HEK293 (cell line): ENCODE measurements at regions not wholly inside any gene's neighbourhood (a gene's known extent, or its start where the extent isn't known, plus 50 kb on each side); places are given as distances from the start of the nearest gene placed in this dataset.

Experiments
- CTCF ChIA-PET: fragments of 350-600 bp; formaldehyde crosslinking; extraction: SDS; loops from one replicate; lab custom pipeline; 2021; ENCODE audit warnings: antibody characterized with exemption; lab: Yijun Ruan, JAX
- POLR2A ChIA-PET: fragments of 300-600 bp; formaldehyde crosslinking; extraction: SDS; loops from one replicate; lab custom pipeline; 2020; ENCODE audit warnings: antibody characterized with exemption, inconsistent platforms; lab: Yijun Ruan, JAX
- H3K27ac ChIP-seq: fragments of 200-500 bp; sonication (Bioruptor generic); 2 replicates; pipeline ENCODE4 v1.5.1; 2014; ENCODE audit warnings: low read depth, low read length, control low read depth, inconsistent platforms; ENCODE audit errors: extremely low read depth
- H3K36me3 ChIP-seq, 2 experiments: fragments of 200-500 bp in 1 of 2; sonication (Bioruptor generic) in 1 of 2; 1 replicate in 1 of 2; 2 replicates in 1 of 2; pipeline ENCODE4 v1.5.1; 2014 to 2017; ENCODE audit warnings: inconsistent platforms in 2 of 2, low read length in 2 of 2; ENCODE audit not compliant: control insufficient read depth in 2 of 2, insufficient read depth in 1 of 2
- H3K4me1 ChIP-seq: fragments of 200-500 bp; sonication (Bioruptor generic); 2 replicates; pipeline ENCODE4 v1.5.1; 2014; ENCODE audit warnings: mild to moderate bottlenecking, low read length, inconsistent platforms; ENCODE audit not compliant: control insufficient read depth, insufficient read depth
- H3K4me3 ChIP-seq: 2 replicates; pipeline ENCODE4 v1.5.1; 2011; ENCODE audit warnings: low read depth, mild to moderate bottlenecking, control low read depth, low read length, moderate library complexity
- H3K9me3 ChIP-seq: fragments of 200-500 bp; sonication (Bioruptor generic); 2 replicates; pipeline ENCODE4 v1.5.1; 2014; ENCODE audit warnings: low read depth, low read length, inconsistent platforms; ENCODE audit not compliant: control insufficient read depth, insufficient read depth
- GLI4 ChIP-seq: fragments of 450-650 bp; formaldehyde crosslinking; IDR thresholded peaks from 2 replicates; pipeline ENCODE4 v1.5.1; 2016; ENCODE audit warnings: missing biosample characterization, missing genetic modification characterization
- IKZF3 ChIP-seq: fragments of 450-650 bp; IDR thresholded peaks from 2 replicates; pipeline ENCODE4 v1.5.0; 2018; ENCODE audit warnings: missing biosample characterization, mild to moderate bottlenecking, missing genetic modification characterization, moderate library complexity
- KLF8 ChIP-seq: fragments of 450-650 bp; formaldehyde crosslinking; IDR thresholded peaks from 2 replicates; pipeline ENCODE4 v1.5.1; 2016; ENCODE audit warnings: missing biosample characterization, missing genetic modification characterization
- YY1 ChIP-seq: fragments of 450-650 bp; formaldehyde crosslinking; IDR thresholded peaks from 2 replicates; pipeline ENCODE4 v1.5.1; 2018; ENCODE audit warnings: missing biosample characterization, missing genetic modification characterization
- ZBTB20 ChIP-seq: fragments of 450-650 bp; formaldehyde crosslinking; IDR thresholded peaks from 2 replicates; pipeline ENCODE4 v1.5.1; 2016; ENCODE audit warnings: missing biosample characterization, missing genetic modification characterization
- ZBTB44 ChIP-seq: fragments of 450-650 bp; IDR thresholded peaks from 2 replicates; pipeline ENCODE4 v1.5.1; 2018; ENCODE audit warnings: missing biosample characterization, mild to moderate bottlenecking, missing genetic modification characterization
- ZNF184 ChIP-seq: fragments of 450-650 bp; IDR thresholded peaks from 2 replicates; pipeline ENCODE4 v1.5.1; 2018; ENCODE audit warnings: missing biosample characterization, mild to moderate bottlenecking, missing genetic modification characterization
- ZNF2 ChIP-seq: fragments of 450-650 bp; formaldehyde crosslinking; IDR thresholded peaks from 2 replicates; pipeline ENCODE4 v1.5.1; 2016; ENCODE audit warnings: missing biosample characterization, missing genetic modification characterization
- ZNF248 ChIP-seq: fragments of 450-650 bp; formaldehyde crosslinking; IDR thresholded peaks from 2 replicates; pipeline ENCODE4 v1.5.1; 2017; ENCODE audit warnings: missing biosample characterization, missing genetic modification characterization
- ZNF324 ChIP-seq: fragments of 450-650 bp; formaldehyde crosslinking; IDR thresholded peaks from 2 replicates; pipeline ENCODE4 v1.5.1; 2016; ENCODE audit warnings: missing biosample characterization, missing genetic modification characterization
- ZNF37A ChIP-seq: fragments of 450-650 bp; IDR thresholded peaks from 2 replicates; pipeline ENCODE4 v1.5.1; 2018; ENCODE audit warnings: missing biosample characterization, missing genetic modification characterization
- ZNF416 ChIP-seq: fragments of 450-650 bp; formaldehyde crosslinking; IDR thresholded peaks from 2 replicates; pipeline ENCODE4 v1.5.1; 2016; ENCODE audit warnings: missing biosample characterization, missing genetic modification characterization
- ZNF521 ChIP-seq: fragments of 450-650 bp; formaldehyde crosslinking; IDR thresholded peaks from 2 replicates; pipeline ENCODE4 v1.5.1; 2017; ENCODE audit warnings: missing biosample characterization, mild to moderate bottlenecking, missing genetic modification characterization
- ZNF623 ChIP-seq: fragments of 450-650 bp; formaldehyde crosslinking; IDR thresholded peaks from 2 replicates; pipeline ENCODE4 v1.5.1; 2016; ENCODE audit warnings: missing biosample characterization, missing genetic modification characterization
- ZNF624 ChIP-seq: fragments of 450-650 bp; formaldehyde crosslinking; IDR thresholded peaks from 2 replicates; pipeline ENCODE4 v1.5.1; 2017; ENCODE audit warnings: missing biosample characterization, missing genetic modification characterization
- ZNF654 ChIP-seq: fragments of 450-650 bp; formaldehyde crosslinking; IDR thresholded peaks from 2 replicates; pipeline ENCODE4 v1.5.1; 2016; ENCODE audit warnings: low read depth, missing biosample characterization, missing genetic modification characterization
- ZNF785 ChIP-seq: fragments of 450-650 bp; formaldehyde crosslinking; IDR thresholded peaks from 2 replicates; pipeline ENCODE4 v1.5.1; 2016; ENCODE audit warnings: missing biosample characterization, missing genetic modification characterization
- ZSCAN18 ChIP-seq: fragments of 450-650 bp; formaldehyde crosslinking; IDR thresholded peaks from 2 replicates; pipeline ENCODE4 v1.5.1; 2016; ENCODE audit warnings: missing biosample characterization, missing genetic modification characterization
- ZSCAN30 ChIP-seq: fragments of 450-650 bp; IDR thresholded peaks from 2 replicates; pipeline ENCODE4 v1.5.1; 2018; ENCODE audit warnings: missing biosample characterization, mild to moderate bottlenecking, missing genetic modification characterization, moderate library complexity
- TF ChIP-seq, protein P1 (sequence below): fragments of 450-650 bp; formaldehyde crosslinking; IDR thresholded peaks from 2 replicates; pipeline ENCODE4 v1.5.1; 2016; ENCODE audit warnings: missing biosample characterization, missing genetic modification characterization

GRCh38 chr3:144773350-144773749 is 801.7 kb downstream of the DIPK2A start:
- H3K27ac ChIP-seq: no peak overlapping the region
- CTCF ChIA-PET: no interaction called here
- H3K4me1 ChIP-seq: no peaks in the 10 kb centered on the region
- no peak for TF ChIP-seq ZNF184
- TF ChIP-seq ZNF2 (tag by site-specific recombination): no peak
- no peak for TF ChIP-seq ZNF416
- TF ChIP-seq ZNF654 (tag by site-specific recombination): no peak
- no peak for TF ChIP-seq ZSCAN30
- H3K4me3 ChIP-seq: no peak overlapping the region
- no peaks in the 10 kb centered on the region for H3K9me3 ChIP-seq
- no peaks in the 10 kb centered on the region for H3K36me3 ChIP-seq
- POLR2A ChIA-PET: no interaction called here

GRCh38 chr3:144774897-144775296 is 803.3 kb downstream of the DIPK2A start:
- no peak for TF ChIP-seq IKZF3 (tag by site-specific recombination)
- TF ChIP-seq ZNF521 (tag by site-specific recombination): no peak
- no peak for TF ChIP-seq ZBTB20 (tag by site-specific recombination)
- TF ChIP-seq ZNF37A (tag by site-specific recombination): no peak
- no peak for TF ChIP-seq YY1 (tag by site-specific recombination)
- TF ChIP-seq ZNF623 (tag by site-specific recombination): no peak
- no peak for TF ChIP-seq KLF8 (tag by site-specific recombination)
- TF ChIP-seq ZNF248 (tag by site-specific recombination): no peak
- TF ChIP-seq ZNF624 (tag by site-specific recombination): no peak
- no peak for TF ChIP-seq ZNF324 (tag by site-specific recombination)
- no peak for TF ChIP-seq ZSCAN18 (tag by site-specific recombination)
- CTCF ChIA-PET: no interaction called here
- POLR2A ChIA-PET: no interaction called here
- Histone ChIP-seq H3K9me3 (no peaks in the 10 kb centered on the region), H3K4me3 (no peak overlapping the region), H3K27ac (no peak overlapping the region), H3K4me1 (no peaks in the 10 kb centered on the region), H3K36me3 (no peaks in the 10 kb centered on the region)

- Histone ChIP-seq H3K9me3 (no peaks in the 10 kb centered on the region), H3K36me3 (no peaks in the 10 kb centered on the region), H3K4me3 (no peak overlapping the region), H3K27ac (no peak overlapping the region), H3K4me1 (no peaks in the 10 kb centered on the region)
- TF ChIP-seq, protein P1, sequence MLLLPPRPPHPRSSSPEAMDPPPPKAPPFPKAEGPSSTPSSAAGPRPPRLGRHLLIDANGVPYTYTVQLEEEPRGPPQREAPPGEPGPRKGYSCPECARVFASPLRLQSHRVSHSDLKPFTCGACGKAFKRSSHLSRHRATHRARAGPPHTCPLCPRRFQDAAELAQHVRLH (tag by site-specific recombination): no peak
- TF ChIP-seq ZBTB44 (tag by site-specific recombination): no peak
- TF ChIP-seq ZNF785: no peak
- TF ChIP-seq GLI4: no peak
- ChIA-PET CTCF (no interaction called here), POLR2A (no interaction called here)
These were observed 803.9 kb downstream of the DIPK2A start for GRCh38 chr3:144775551-144775950.
